GM18861 (cell line): ENCODE measurements at regions not wholly inside any gene's neighbourhood (a gene's known extent, or its start where the extent isn't known, plus 50 kb on each side); places are given as distances from the start of the nearest gene placed in this dataset.

Experiments
- ATAC-seq: cut with Tn5 transposase; IDR thresholded peaks from one replicate; pipeline ENCODE4 v1.9.1; 2021; ENCODE audit not compliant: unreplicated experiment

DNA sequence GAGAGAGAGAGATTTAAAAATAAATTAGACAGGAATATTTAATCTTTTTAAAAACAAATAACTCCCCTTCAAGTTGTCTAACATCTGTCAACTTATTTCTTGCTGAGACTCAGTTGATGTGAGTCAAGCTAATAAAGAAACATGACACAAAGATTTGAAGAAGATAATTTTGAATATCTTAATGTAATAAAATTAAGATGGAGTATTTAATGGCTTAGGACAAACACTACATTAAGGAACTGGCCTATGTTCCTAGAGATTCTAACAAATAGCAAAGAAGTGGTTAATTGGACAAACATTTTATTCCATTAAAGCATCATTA is 134.0 kb downstream of the INSIG2 start:
- no peak for ATAC-seq

DNA sequence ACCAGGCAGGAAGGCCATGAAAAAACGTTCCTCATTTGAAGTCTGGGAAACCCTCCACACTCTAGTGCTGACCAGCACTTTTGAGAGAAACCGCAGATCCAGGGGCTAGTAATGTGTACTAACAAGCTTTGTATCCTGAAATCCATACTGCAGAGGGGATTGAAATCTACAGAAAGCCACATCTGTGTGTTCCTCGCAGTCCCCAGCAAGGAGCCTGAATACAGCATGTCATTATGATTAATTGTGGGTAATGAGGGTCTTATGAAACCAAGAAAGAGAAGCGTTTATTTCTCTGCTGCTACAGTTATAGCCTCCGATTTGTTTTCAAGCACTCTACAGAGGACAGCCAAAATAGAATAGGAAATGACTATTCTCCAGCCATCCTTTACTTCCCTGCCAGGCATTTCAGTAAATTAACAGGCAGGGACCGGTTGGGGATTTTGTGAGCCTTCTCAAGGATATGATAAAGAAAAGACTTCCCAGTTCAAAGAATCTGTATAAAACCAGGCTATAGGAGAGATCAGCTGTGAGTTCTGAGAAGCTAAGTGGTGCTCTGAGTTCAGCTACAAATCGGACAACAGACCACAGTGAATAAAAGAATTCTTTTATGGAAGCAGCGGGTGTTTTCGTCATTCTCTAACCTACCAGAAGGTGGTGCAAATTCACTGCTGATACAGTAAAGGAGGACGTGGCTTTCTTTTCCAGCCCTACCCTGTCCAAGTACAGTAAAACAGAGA is 133.4 kb downstream of the INSIG2 start:
- ATAC-seq: peak; percentile 62

DNA sequence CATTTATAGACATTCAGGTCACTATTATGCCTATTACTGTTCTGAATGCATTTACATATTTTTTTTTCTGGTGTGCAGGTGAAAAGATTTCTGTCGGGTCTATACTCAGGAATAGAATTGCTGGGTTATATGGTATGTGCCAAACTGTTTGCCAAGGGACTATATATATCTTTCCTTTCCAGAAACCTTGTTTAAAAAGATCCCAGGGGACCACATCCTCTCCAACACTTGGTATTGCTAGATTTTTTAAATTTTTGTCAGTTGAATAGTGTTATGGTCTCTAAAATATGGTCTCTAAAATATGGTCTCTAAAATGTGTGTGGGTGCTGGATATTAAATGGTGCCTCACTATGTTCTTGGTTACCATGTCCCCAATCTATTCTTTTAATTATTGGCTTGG is 131.3 kb downstream of the INSIG2 start:
- no peak for ATAC-seq

- no peak for ATAC-seq
These were observed 128.0 kb downstream of the INSIG2 start for GRCh38 chr2:118216224-118216623.

DNA sequence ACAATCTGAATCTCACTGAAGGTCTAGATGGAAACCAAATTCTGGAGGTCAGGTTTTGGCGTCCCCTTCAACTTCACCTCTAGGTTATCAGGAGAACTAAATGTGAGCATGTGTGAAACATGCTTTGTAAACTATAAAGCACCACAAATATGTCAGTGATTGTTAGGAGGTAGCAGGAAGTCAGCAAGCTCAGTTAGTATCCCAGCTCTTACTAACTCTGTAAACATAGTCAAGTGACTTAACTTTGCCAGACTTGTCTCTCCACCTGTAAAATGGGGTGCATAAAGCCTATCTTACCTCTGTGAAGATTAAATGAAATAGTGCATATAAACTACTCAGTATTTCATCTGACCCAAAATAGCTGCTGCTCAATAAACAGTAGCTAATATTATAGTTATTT is 121.5 kb downstream of the INSIG2 start:
- no peak for ATAC-seq

- no peak for ATAC-seq
These were observed 119.6 kb downstream of the INSIG2 start for GRCh38 chr2:118207889-118208288.

DNA sequence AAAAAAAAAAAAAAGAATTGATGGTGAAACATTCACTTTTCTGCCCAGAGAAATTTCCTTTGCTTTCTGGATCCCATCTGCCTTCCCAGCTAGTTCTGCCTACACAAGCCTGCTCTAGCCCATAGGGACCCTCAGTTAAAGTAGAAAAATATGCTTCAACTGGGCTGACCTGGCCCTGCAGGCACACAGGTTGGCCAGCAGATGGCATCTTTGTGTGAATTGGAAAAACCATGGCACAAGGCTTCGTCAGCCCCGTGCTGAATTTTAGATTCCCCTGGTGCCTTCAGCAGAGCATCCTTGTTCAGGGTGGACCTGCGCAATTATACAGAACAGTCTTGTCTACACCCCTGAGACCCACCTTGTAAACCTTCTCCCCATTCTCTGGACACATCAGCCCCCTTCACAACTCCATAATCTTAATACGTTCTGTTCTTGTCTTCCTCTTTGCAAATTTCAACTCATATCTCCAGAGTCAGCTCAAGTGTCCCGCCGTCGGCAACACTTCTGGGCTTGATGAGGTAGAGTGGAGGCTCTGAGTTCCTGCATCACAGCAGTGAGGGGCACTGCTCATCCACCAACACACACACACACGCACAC is 114.5 kb downstream of the INSIG2 start:
- peak; percentile 88 for ATAC-seq

DNA sequence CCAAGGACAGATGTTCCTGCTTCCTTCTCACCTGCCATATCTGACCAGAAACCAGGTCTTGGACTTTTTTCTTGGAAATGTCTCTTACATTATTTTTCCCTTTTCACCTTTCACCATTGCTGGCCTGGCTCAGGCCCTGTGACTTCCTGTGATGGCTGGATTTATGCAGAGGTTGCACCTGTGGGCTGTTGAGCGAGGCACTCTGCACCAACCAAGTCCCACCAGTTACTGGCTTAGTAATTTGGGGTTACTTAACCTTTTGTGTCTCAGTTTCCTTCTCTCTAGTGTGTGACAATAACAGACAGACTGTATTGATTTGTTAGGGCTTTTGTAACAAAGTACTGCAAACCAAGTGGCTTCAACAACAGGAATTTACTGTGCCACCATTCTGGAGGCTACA is 110.0 kb downstream of the INSIG2 start:
- no peak for ATAC-seq

GRCh38 chr2:118197011-118197675 is 108.9 kb downstream of the INSIG2 start:
- ATAC-seq: peak; percentile 71

- no peak for ATAC-seq
These were observed 102.2 kb downstream of the INSIG2 start for GRCh38 chr2:118190474-118190873.

GRCh38 chr2:118186858-118187254 is 98.6 kb downstream of the INSIG2 start:
- no peak for ATAC-seq

DNA sequence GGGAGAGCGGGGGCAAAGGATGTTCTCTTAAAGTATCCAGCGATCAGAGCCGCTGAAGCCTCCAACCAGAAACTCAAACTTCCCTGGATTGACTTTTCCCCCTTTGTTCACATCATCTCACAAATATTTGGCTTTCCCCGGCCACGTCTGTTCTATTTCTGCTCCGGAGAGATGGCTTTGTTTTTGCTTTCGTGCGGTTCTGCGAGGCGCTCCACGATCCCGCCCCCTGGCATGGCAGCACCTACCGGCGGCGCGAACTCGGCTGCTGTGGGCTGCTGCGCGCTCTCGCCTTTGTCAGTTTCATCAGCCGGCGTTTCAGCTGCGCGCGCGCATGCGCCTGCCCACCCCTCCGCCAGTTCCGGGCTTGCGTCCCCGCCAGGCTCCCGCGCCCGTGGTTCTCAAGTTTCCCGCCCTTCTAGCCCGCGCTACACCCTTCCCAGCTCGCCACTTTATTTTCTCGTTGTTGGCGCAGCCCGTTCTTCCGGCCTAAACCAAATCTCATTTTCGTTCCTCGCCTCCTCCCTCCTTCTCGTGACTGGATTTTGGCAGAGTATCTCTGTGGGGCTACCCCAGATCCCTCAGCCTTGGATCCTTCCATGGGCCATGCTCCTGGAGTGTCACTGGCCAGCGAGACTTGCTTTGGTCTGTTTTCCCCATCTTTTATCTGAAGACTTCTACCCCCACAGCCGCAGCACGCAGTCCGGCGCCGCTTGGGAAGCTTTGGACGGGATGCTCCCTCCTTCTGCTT is 98.0 kb downstream of the INSIG2 start:
- peak; percentile 80 for ATAC-seq

- ATAC-seq: peak; percentile 59
These were observed 97.2 kb downstream of the INSIG2 start for GRCh38 chr2:118185210-118186109.

GRCh38 chr2:118183381-118183780 is 95.1 kb downstream of the INSIG2 start:
- no peak for ATAC-seq

GRCh38 chr2:118179445-118179844 is 91.2 kb downstream of the INSIG2 start:
- no peak for ATAC-seq

DNA sequence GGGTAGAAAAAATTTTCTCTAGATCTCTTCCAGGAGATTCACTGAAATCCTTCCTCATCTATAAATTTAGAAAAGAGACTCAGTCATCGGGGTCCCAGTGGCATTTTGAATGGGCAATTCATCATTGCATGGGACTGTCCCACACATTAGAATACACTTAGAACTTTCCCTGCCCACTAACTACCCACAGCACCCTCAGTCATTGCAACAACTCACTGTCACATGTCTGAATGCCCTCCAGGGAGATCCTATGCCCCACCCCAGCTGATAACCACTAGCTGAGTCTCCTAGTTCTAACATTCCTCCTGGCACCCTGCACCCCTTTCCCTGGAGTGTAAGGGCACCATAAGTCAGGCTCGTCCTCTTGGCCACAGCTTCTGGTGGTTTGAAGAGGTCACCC is 89.6 kb downstream of the INSIG2 start:
- no peak for ATAC-seq

- ATAC-seq: no peak
These were observed 89.0 kb downstream of the INSIG2 start for GRCh38 chr2:118177318-118177717.

DNA sequence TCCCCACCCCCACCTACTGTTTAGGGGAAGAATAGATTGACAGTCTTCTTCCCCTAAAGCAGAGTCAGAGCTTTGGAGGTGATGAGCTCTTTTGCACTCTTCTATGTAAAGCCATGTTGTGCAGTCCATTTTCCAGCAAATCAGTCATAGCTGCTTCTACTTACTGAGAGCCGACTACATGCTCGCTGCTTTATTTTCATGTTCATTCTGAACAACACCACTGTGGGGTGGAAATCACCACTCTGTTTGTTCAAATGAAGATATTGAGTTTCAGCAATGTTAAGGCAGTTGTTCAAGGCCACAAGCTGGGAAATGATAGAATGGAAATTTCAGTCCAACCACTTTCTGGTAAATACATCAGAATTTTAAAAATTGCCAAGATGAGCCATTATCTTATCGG is 88.3 kb downstream of the INSIG2 start:
- no peak for ATAC-seq

DNA sequence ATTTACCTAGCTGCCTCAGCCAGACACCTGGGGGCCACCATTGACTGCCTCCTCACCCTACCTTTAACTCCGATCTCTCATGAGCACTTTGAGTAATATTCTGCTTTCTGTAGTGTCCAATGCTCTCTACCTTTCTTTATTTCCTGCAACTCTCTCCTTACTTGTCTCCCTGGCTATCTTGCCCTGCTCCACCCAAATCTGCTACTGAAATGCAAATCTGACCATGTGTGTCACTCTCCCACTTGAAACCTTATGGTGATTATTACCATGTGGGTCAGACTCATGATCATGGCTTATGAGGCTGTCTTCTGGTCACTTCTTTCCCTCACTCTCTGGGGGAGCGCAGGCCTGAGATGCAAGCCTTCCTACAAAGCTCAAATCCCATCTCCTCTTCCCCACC is 83.3 kb downstream of the INSIG2 start:
- no peak for ATAC-seq

DNA sequence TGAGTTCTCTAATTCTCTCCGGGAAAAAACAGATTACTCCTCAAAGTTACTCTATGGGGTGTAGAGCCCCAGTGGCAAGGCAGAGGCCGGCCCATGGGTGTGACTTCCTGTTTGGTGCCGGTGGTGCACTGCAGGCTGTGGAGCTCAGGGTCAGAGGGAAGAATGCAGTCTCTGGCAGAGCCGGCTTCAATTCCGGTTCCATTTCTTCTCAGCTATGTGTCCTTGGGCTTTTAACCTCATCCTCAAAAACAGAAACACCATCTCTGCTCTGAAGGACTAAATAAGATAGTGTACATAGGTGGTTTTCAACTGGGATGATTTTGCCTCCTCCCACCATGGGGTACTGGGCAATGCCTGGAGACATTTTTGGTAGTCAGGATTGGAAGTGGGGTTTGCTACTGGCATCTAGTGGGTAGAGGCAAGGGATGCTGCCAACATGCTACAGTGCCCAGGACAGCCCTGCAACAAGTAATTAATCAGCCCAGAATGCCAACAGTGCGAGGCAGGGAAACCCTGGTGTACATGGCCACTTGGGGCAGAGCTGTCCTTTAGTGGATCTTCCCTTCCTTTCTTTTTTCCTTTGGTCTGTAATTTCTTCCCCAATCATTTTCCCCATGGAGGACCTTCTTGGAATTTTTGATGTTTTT is 81.2 kb downstream of the INSIG2 start:
- peak; percentile 51 for ATAC-seq
